Fibroblast of skin of abdomen (primary cell): ENCODE measurements at regions not wholly inside any gene's neighbourhood (a gene's known extent, or its start where the extent isn't known, plus 50 kb on each side); places are given as distances from the start of the nearest gene placed in this dataset.
A peak's percentile ranks its signal among the peaks of the same experiment; 100 is the strongest.

Experiments
- DNase-seq: peaks from one replicate; pipeline ENCODE4 v3.0.0-alpha.2; 2013

GRCh38 chr19:46911456-46911855, 50.7 kb downstream of the ARHGAP35 start:
- DNase-seq = peak; percentile 43

GRCh38 chr19:46913198-46913851, 52.5 kb downstream of the ARHGAP35 start:
- peak; percentile 35 for DNase-seq

- peak; percentile 41 for DNase-seq
Observed at GRCh38 chr19:46913852-46914430, 53.1 kb downstream of the ARHGAP35 start.

GRCh38 chr19:46915386-46915785, 54.6 kb downstream of the ARHGAP35 start:
- no peak for DNase-seq

GRCh38 chr19:46917002-46917401, 56.2 kb downstream of the ARHGAP35 start:
- DNase-seq = no peak

GRCh38 chr19:46919324-46919723, 58.5 kb downstream of the ARHGAP35 start:
- peak; percentile 76 for DNase-seq

- no peak for DNase-seq
Observed at GRCh38 chr19:46920362-46920761, 59.6 kb downstream of the ARHGAP35 start.

GRCh38 chr19:46921071-46921470, 60.3 kb downstream of the ARHGAP35 start:
- no peak for DNase-seq

GRCh38 chr19:46922465-46922864, 61.7 kb downstream of the ARHGAP35 start:
- DNase-seq = no peak

- no peak for DNase-seq
Observed at GRCh38 chr19:46924874-46925547, 64.2 kb downstream of the ARHGAP35 start.

- DNase-seq = no peak
Observed at GRCh38 chr19:46925548-46925950, 64.8 kb downstream of the ARHGAP35 start.

GRCh38 chr19:46926170-46927071, 65.6 kb downstream of the ARHGAP35 start:
- no peak for DNase-seq

- no peak for DNase-seq
Observed at GRCh38 chr19:46927106-46927505, 66.3 kb downstream of the ARHGAP35 start.

GRCh38 chr19:46927893-46928292, 67.1 kb downstream of the ARHGAP35 start:
- no peak for DNase-seq

- peak; percentile 35 for DNase-seq
Observed at GRCh38 chr19:46928951-46929350, 68.2 kb downstream of the ARHGAP35 start.

GRCh38 chr19:46931202-46931601, 70.4 kb downstream of the ARHGAP35 start:
- no peak for DNase-seq

GRCh38 chr19:46932346-46932745, 71.5 kb downstream of the ARHGAP35 start:
- DNase-seq = peak; percentile 65

GRCh38 chr19:46935066-46935663, 74.4 kb downstream of the ARHGAP35 start:
- DNase-seq = no peak

GRCh38 chr19:46943150-46943946, 76.3 kb upstream of the NPAS1 start:
- DNase-seq = no peak

- no peak for DNase-seq
Observed at GRCh38 chr19:46944123-46944748, 75.4 kb upstream of the NPAS1 start.
